HG03521 (cell line): ENCODE measurements at regions not wholly inside any gene's neighbourhood (a gene's known extent, or its start where the extent isn't known, plus 50 kb on each side); places are given as distances from the start of the nearest gene placed in this dataset.
"Not testable (repeated sequence)": the region's sequence is repeated elsewhere in the genome, so short reads cannot be mapped to it uniquely, and the experiment has no call there.

Experiments
- ATAC-seq: cut with Tn5 transposase; IDR thresholded peaks from one replicate; pipeline ENCODE4 v1.9.1; 2021; ENCODE audit warnings: mild to moderate bottlenecking, moderate library complexity; ENCODE audit not compliant: unreplicated experiment

GRCh38 chr18:30839056-30839561 lies 203.4 kb downstream of the DSC3 start:
- not testable (repeated sequence) for ATAC-seq

- ATAC-seq = no peak
Measured at GRCh38 chr18:30828700-30829099, 213.8 kb downstream of the DSC3 start.

GRCh38 chr18:30819619-30820018 lies 222.9 kb downstream of the DSC3 start:
- no peak for ATAC-seq

GRCh38 chr18:30814446-30814845 lies 228.1 kb downstream of the DSC3 start:
- ATAC-seq = no peak

- ATAC-seq = no peak
Measured at GRCh38 chr18:30811580-30811979, 231.0 kb downstream of the DSC3 start.

- no peak for ATAC-seq
Measured at GRCh38 chr18:30810580-30810979, 232.0 kb downstream of the DSC3 start.

- no peak for ATAC-seq
Measured at GRCh38 chr18:30806823-30807222, 235.7 kb downstream of the DSC3 start.

- ATAC-seq = no peak
Measured at GRCh38 chr18:30800800-30801199, 241.7 kb downstream of the DSC3 start.

GRCh38 chr18:30792051-30792450 lies 250.5 kb downstream of the DSC3 start:
- no peak for ATAC-seq

- not testable (repeated sequence) for ATAC-seq
Measured at GRCh38 chr18:30788411-30788991, 254.0 kb downstream of the DSC3 start.

- no peak for ATAC-seq
Measured at GRCh38 chr18:30787410-30787809, 255.1 kb downstream of the DSC3 start.

GRCh38 chr18:30781601-30782000 lies 260.9 kb downstream of the DSC3 start:
- ATAC-seq = no peak

GRCh38 chr18:30775629-30776028 lies 266.9 kb downstream of the DSC3 start:
- no peak for ATAC-seq

GRCh38 chr18:30772170-30772569 lies 270.4 kb downstream of the DSC3 start:
- ATAC-seq = not testable (repeated sequence)

- no peak for ATAC-seq
Measured at GRCh38 chr18:30766053-30766452, 276.5 kb downstream of the DSC3 start.

- ATAC-seq = no peak
Measured at GRCh38 chr18:30765247-30765646, 277.3 kb downstream of the DSC3 start.

GRCh38 chr18:30763902-30764350 lies 278.6 kb downstream of the DSC3 start:
- no peak for ATAC-seq

GRCh38 chr18:30754846-30755245 lies 287.7 kb downstream of the DSC3 start:
- no peak for ATAC-seq

- no peak for ATAC-seq
Measured at GRCh38 chr18:30748541-30748940, 294.0 kb downstream of the DSC3 start.

- no peak for ATAC-seq
Measured at GRCh38 chr18:30746224-30746623, 296.3 kb downstream of the DSC3 start.

- ATAC-seq = no peak
Measured at GRCh38 chr18:30743033-30743432, 299.5 kb downstream of the DSC3 start.

GRCh38 chr18:30730915-30731314 lies 311.6 kb downstream of the DSC3 start:
- ATAC-seq = no peak

- ATAC-seq = no peak
Measured at GRCh38 chr18:30727849-30728248, 314.7 kb downstream of the DSC3 start.
